ENCODE measurements at regions not wholly inside any gene's neighbourhood (a gene's known extent, or its start where the extent isn't known, plus 50 kb on each side); places are given as distances from the start of the nearest gene placed in this dataset.

DNA sequence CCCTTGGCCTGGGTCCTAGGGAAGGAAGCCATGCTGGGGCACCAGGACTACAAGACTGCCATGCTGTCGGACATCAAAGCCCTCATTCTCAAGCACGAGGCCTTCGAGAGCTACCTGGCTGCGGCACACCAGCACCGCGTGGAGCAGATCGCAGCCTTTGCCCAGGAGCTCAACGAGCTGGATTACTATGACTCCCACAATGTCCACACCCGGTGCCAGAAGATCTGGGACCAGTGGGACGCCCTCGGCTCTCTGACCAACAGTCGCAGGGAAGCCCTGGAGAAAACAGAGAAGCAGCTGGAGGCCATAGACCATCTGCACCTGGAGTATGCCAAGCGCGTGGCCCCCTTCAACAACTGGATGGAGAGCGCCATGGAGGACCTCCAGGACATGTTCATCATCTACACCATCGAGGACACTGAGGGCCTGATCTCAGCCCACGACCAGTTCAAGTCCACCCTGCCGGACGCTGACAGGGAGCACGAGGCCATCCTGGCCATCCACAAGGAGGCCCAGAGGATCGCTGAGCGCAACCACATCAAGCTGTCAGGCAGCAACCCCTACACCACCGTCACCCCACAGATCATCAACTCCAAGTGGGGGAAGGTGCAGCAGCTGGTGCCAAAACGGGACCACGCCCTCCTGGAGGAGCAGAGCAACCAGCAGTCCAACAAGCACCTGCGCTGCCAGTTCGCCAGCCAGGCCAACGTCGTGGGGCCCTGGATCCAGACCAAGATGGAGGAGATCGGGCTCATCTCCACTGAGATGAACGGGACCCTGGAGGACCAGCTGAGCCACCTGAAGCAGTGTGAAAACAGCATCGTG is 487.0 kb downstream of the TRAM1L1 start:
- Mint-ChIP-seq H3K36me3 (ENCODE audit: insufficient read depth, unreplicated experiment) (no peaks in the 10 kb centered on the region), H3K27ac (ENCODE audit: unreplicated experiment) (no peak overlapping the region), H3K4me3 (ENCODE audit: unreplicated experiment) (no peak overlapping the region), H3K27me3 (ENCODE audit: insufficient read depth, unreplicated experiment) (no peaks in the 10 kb centered on the region), H3K9me3 (ENCODE audit: unreplicated experiment) (no peaks in the 10 kb centered on the region), H3K4me1 (ENCODE audit: low read depth, unreplicated experiment) (no peaks in the 10 kb centered on the region)
- no peak for TF ChIP-seq CTCF (IDR thresholded peaks at IDR 0.05; ENCODE audit: insufficient read depth in 1 of 2, low read depth in 1 of 2, low read length in 1 of 2, severe bottlenecking in 1 of 2, unreplicated experiment in 1 of 2)
- intact Hi-C loops (cut with micrococcal nuclease; ENCODE audit: unreplicated experiment) = no loop called here
- H3K36me3 ChIP-seq (ENCODE audit: control insufficient read depth, insufficient read depth, low read length) = no peaks in the 10 kb centered on the region
- DNase-seq = no peak
- H3K4me3 ChIP-seq (ENCODE audit: low read depth, low read length) = no peak overlapping the region
- no peaks in the 10 kb centered on the region for H3K4me1 ChIP-seq
- ChIA-PET POLR2A (no interaction called here), CTCF (no interaction called here)
- no TSS peak for BruUV-seq (replicated peaks)
- H3K27me3 ChIP-seq (replicated peaks; ENCODE audit: control insufficient read depth, insufficient read depth, low read length) = no peaks in the 10 kb centered on the region
- H3K9me3 ChIP-seq = no peaks in the 10 kb centered on the region

GRCh38 chr4:116590648-116591047 is 494.7 kb downstream of the TRAM1L1 start:
- H3K4me3 ChIP-seq (ENCODE audit: low read depth, low read length) = no peak overlapping the region
- intact Hi-C loops (cut with micrococcal nuclease; ENCODE audit: unreplicated experiment) = no loop called here
- Mint-ChIP-seq H3K27ac (ENCODE audit: unreplicated experiment) (no peak overlapping the region), H3K27me3 (ENCODE audit: insufficient read depth, unreplicated experiment) (no peaks in the 10 kb centered on the region), H3K4me3 (ENCODE audit: unreplicated experiment) (no peak overlapping the region), H3K4me1 (ENCODE audit: low read depth, unreplicated experiment) (no peaks in the 10 kb centered on the region), H3K36me3 (ENCODE audit: insufficient read depth, unreplicated experiment) (no peaks in the 10 kb centered on the region), H3K9me3 (ENCODE audit: unreplicated experiment) (no peaks in the 10 kb centered on the region)
- no TSS peak for BruUV-seq (replicated peaks)
- CTCF ChIA-PET = no interaction called here
- H3K36me3 ChIP-seq (ENCODE audit: control insufficient read depth, insufficient read depth, low read length) = no peaks in the 10 kb centered on the region
- POLR2A ChIA-PET = no interaction called here
- DNase-seq = no peak
- H3K4me1 ChIP-seq = no peaks in the 10 kb centered on the region
- H3K9me3 ChIP-seq = no peaks in the 10 kb centered on the region
- no peak for TF ChIP-seq CTCF (IDR thresholded peaks at IDR 0.05; ENCODE audit: insufficient read depth in 1 of 2, low read depth in 1 of 2, low read length in 1 of 2, severe bottlenecking in 1 of 2, unreplicated experiment in 1 of 2)
- no peaks in the 10 kb centered on the region for H3K27me3 ChIP-seq (replicated peaks; ENCODE audit: control insufficient read depth, insufficient read depth, low read length)

DNA sequence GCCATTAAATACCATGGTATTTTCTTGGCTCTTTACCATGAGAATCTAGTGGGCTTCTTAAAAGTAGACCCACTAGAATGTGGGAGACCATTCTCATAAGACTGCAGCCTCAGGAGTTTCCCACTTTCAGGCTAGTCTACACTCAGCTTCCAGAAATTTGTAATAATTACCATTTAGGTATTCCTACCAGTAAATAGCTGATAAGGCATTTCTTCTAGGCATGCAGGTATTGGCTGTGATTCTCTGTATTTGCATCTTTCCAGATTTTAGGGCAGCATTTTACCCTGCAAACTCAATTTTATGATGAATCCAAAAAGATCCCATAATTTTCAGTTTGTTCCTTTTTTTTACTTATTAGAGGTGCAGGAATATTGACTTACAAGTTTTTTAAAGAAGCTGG is 496.6 kb downstream of the TRAM1L1 start:
- Histone ChIP-seq H3K9me3 (no peaks in the 10 kb centered on the region), H3K36me3 (ENCODE audit: control insufficient read depth, insufficient read depth, low read length) (no peaks in the 10 kb centered on the region), H3K27me3 (replicated peaks; ENCODE audit: control insufficient read depth, insufficient read depth, low read length) (no peaks in the 10 kb centered on the region), H3K4me3 (ENCODE audit: low read depth, low read length) (no peak overlapping the region), H3K4me1 (no peaks in the 10 kb centered on the region)
- no peak overlapping the region for H3K4me3 Mint-ChIP-seq (ENCODE audit: unreplicated experiment)
- CTCF ChIA-PET = no interaction called here
- H3K36me3 Mint-ChIP-seq (ENCODE audit: insufficient read depth, unreplicated experiment) = no peaks in the 10 kb centered on the region
- TF ChIP-seq CTCF (IDR thresholded peaks at IDR 0.05; ENCODE audit: insufficient read depth in 1 of 2, low read depth in 1 of 2, low read length in 1 of 2, severe bottlenecking in 1 of 2, unreplicated experiment in 1 of 2) = no peak
- no peaks in the 10 kb centered on the region for H3K9me3 Mint-ChIP-seq (ENCODE audit: unreplicated experiment)
- no peak for DNase-seq
- no peaks in the 10 kb centered on the region for H3K4me1 Mint-ChIP-seq (ENCODE audit: low read depth, unreplicated experiment)
- H3K27me3 Mint-ChIP-seq (ENCODE audit: insufficient read depth, unreplicated experiment) = no peaks in the 10 kb centered on the region
- POLR2A ChIA-PET = no interaction called here
- no TSS peak for BruUV-seq (replicated peaks)
- no peak overlapping the region for H3K27ac Mint-ChIP-seq (ENCODE audit: unreplicated experiment)
- intact Hi-C loops (cut with micrococcal nuclease; ENCODE audit: unreplicated experiment) = no loop called here
